SK-N-DZ (cell line): ENCODE measurements at regions not wholly inside any gene's neighbourhood (a gene's known extent, or its start where the extent isn't known, plus 50 kb on each side); places are given as distances from the start of the nearest gene placed in this dataset.
"Not testable (repeated sequence)": the region's sequence is repeated elsewhere in the genome, so short reads cannot be mapped to it uniquely, and the experiment has no call there.

Experiments used
- DNase-seq: peaks from one replicate; pipeline ENCODE4 v3.0.0-alpha.2; 2015; ENCODE audit warnings: low spot score

DNA sequence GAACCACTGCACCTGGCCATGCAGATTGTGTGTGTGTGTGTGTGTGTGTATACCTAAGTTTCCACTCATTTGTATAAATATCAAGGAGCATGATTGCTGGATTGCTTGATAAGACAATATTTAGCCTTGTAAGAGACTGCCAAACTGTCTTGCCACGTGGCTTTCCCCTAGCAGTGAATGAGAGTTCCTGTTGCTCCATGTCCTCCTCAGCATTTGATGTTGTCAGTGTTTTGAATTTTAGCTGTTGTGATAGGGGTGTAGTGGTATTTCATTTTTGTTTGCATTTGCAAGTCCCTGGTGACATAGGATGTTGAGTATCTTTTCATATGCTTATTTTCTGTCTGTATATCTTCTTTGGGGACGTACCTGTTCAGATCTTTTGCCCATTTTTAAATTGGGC lies 99.0 kb upstream of the ZNF536 start:
- no peak for DNase-seq

DNA sequence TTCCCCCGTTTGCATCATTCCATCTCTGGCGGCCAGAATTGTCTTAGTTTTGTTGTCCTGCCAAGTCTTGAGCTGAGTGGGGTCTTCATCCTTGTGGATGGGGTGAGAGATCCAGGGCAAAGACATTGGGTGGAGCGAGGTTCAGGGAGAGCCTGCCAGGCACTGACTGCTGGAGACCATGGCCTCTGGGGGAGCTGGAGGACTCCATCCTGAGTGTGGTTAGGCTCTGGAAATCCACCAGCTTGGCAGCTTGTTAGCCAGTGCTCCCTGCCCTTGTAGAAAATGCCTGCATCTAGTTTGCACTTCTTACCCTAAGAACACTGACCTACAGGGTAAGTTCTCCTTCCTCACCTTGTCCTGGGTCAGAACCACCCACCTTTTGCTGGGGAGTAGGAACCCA lies 97.2 kb upstream of the ZNF536 start:
- DNase-seq: no peak

GRCh38 chr19:30276011-30276882 lies 95.9 kb upstream of the ZNF536 start:
- no peak for DNase-seq

DNA sequence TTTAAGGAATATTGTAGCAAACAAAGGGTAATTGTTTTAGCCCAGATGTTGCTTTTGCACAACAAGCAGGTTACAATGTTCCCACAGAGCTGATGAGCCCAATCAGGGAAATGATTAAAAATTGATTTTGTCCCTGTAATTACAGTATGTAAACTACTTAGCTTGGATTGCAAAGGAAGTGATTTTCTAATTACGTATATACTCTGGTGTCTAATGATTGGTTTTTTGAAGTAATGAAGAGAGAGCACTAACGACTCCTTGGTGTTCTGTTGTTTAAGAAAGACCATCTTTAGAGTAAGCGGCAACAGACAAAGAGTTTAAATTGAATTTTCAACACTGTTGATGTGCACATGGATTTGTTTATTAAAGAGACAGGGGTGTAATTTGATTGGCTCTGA lies 95.3 kb upstream of the ZNF536 start:
- DNase-seq: no peak

- no peak for DNase-seq
Observed at GRCh38 chr19:30277941-30278881, 94.0 kb upstream of the ZNF536 start.

GRCh38 chr19:30278882-30279254 lies 93.3 kb upstream of the ZNF536 start:
- DNase-seq: no peak

- DNase-seq: no peak
Observed at GRCh38 chr19:30280018-30280417, 92.2 kb upstream of the ZNF536 start.

DNA sequence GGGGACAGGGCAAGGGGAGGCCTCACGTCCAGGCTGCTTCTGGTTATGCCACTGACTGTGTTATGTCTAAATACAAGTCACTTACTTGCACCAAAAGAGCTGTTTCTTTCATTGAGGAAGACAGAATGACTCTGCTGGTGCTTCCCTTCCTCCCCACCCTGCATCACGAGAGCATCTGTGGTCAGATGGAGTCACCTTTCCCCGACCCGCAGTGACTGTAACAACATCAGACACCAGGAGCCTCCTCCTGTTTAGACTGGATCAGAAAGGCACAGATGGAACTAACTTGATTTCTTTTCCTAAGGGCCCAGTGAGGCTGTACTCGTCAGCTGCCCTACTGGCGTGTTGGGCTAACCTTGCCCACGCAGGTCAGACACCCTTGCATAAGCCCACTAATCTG lies 90.3 kb upstream of the ZNF536 start:
- DNase-seq: no peak

DNA sequence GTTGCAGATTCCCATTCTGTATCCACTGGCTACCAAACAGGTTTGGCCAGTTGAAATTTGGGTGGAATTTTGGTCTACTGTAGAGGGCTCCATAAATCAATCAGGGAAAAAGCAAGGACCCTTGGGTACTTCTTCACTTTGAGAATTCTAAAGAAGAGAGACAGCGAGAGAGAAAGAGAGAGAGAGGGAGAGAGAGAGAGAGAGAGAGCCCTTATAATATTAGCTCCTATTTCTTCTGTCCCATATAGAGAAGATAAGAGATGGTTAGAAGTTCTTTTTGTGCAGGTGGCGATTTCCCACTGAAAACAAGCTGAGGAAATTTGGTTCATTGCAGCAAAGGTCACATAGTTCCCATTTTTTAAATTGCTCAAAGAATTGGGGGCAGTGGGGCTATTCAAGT lies 88.6 kb upstream of the ZNF536 start:
- DNase-seq: no peak

DNA sequence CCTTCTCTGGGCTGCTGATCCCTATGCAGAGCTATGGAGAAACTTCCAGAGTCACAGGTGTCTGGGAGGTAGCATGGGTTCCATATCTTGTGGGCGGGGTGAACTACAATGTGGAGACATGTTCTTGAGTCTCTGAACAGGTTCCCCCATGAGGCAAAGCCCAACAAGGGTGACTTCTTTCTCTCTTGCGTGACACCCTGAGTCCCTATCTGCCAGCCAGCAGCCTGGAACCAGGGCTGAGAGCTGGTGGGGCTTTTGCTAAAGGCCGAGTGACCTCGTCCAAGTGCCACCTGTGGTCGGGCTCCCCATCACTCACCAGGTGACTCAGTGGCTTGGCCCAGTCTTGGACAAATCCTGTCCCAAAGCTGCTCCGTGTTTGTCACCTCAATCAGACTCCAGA lies 88.0 kb upstream of the ZNF536 start:
- no peak for DNase-seq

- no peak for DNase-seq
Observed at GRCh38 chr19:30284885-30285284, 87.3 kb upstream of the ZNF536 start.

GRCh38 chr19:30286378-30286777 lies 85.8 kb upstream of the ZNF536 start:
- DNase-seq: no peak

DNA sequence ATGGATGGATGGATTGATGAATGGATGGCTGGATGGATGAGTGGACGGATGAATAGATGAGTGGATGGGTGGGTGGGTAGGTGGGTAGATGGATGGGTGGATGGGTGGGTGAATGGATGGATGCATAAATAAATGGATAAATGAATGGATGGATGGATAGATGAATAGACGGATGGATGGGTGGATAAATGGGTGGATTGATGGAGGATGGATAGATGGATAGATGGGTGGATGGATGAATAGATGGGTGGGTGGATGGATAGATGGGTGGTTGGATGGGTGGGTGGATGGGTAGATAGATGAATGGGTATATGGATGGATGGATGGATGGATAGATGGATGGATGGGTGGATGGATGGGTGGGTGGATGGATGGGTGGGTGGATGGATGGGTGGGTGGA lies 84.9 kb upstream of the ZNF536 start:
- no peak for DNase-seq

- DNase-seq: no peak
Observed at GRCh38 chr19:30287973-30288372, 84.2 kb upstream of the ZNF536 start.

DNA sequence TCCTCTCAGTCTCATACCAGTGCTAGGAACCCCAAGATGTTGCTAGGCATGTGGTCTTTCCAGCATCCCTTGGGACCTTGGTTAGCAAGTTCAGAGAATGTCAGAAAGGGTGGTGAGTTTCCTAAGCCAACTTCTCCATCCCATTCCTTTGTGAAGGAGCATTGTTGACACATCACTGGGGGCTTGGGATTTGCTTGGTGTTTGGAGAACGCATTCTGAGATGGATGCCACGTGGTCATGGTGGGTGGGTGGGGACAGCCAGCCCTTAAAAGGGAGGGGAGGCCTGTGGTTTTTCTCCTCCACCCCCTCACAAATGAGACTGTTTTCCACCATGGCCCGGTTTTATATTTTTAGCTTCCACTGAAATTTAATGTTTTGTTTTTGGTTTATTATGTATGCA lies 83.3 kb upstream of the ZNF536 start:
- no peak for DNase-seq

DNA sequence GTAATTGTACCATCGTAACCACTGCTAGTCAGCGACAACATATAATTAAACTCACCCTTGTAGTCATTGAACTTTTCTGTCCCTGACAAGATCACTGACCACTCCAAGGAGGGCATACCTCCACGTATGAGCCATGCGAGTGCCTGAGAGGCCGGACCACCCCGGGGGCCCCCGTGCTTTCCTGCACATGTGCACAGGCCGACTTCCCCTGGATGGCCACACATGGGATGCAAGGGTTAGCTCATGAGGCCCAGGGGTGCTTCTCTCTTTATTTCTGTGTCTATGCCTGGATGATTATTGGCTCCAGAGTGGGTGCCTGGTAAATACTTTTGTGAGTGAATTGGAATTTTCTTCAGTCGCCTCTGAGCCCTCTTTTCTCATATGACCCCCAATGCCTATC lies 82.8 kb upstream of the ZNF536 start:
- DNase-seq: no peak

- DNase-seq: not testable (repeated sequence)
Observed at GRCh38 chr19:30290805-30291204, 81.4 kb upstream of the ZNF536 start.

DNA sequence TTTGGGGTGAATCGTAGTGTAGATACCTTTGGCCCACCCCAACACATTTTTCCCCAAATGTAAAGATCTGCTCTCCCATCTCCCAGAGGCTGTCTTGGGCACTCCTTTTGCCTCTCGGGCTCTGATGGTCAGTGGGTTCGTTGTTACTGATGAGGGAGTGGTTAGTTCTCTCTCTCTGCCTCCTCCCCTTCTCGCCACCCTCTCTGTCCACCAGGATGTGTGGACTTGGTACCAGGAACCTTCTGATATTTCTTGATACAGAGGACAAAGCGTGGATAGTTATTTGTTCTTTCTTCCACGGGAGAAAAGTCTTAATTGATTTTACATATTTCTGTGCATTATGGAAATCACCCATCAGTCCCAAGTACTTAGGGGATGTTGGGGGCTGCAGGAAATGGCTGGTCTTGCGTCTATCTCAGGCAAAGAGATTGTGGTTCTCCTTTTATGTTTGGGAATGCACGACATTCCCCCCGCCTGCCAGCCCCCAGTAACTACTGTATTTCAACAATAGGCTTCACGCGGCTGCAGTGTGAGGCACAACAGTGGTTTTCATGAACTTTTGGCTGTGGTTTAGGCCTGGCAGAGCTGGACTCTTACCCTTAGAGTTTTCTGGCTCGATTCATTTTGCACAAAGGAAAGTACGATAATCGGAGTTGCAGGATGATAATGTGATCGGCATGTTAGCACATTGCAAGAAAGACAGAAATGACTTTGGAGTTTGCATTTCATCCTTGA lies 79.0 kb upstream of the ZNF536 start:
- DNase-seq: no peak

GRCh38 chr19:30297969-30298368 lies 74.2 kb upstream of the ZNF536 start:
- no peak for DNase-seq

DNA sequence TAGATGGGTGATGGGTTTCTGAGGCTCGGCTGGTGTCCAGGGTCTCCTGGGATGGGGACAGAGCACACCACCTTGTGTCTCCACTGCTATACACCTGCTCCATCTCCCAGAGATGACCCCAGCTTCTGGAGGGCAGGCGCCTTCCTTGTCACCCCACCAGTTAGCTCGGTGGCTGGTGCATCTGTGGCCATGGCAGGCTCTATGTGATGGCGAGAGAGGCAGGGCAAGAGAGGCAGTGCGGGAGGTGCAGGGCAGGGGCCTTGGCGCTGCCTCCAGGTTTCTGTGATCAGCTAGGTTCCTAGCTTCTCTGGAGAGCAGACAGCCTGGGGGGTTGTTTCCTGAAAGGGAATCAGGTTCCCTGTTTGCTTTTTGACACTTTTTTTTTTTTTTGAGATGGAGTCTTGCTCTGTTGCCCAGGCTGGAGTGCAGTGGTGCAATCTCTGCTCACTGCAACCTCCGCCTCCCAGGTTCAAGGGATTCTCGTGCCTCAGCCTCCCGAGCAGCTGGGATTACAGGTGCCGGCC lies 69.0 kb upstream of the ZNF536 start:
- no peak for DNase-seq

DNA sequence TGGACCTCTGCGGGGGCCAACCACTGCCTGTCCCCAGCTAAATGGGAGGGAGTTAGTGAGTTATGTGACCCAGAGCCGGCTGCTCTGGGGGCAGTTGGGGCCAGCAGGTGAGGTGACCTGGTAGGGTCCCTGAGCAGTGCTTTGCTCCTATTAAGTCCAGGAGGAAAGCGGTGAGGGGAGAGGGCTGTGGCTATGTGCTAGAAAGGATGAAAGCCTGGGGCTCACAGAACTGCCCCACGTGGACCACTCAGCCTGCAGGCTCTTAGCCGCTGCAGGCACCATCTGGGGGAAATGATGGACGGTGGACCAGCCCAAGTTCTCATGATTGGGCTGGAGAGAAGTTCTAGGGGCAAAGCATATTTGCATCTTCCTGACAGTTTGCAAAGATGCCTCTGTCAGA lies 67.6 kb upstream of the ZNF536 start:
- DNase-seq: no peak
